IMR-90 (cell line): ENCODE measurements at regions not wholly inside any gene's neighbourhood (a gene's known extent, or its start where the extent isn't known, plus 50 kb on each side); places are given as distances from the start of the nearest gene placed in this dataset.

Experiments
- ATAC-seq: fragments of 200-7000 bp; cut with Tn5 transposase; 2 replicates; pipeline ENCODE4 v1.9.1; 2020; ENCODE audit warnings: low read depth, mild to moderate bottlenecking, moderate library complexity
- BruUV-seq: library from RNA; stranded (reverse); fragments of 400-500 nt; replicated peaks from 2 replicates; lab custom pipeline; 2021; lab: Mats Ljungman, UMichigan
- CTCF ChIA-PET: fragments of 300-600 bp; formaldehyde crosslinking; extraction: SDS; loops from one replicate; lab custom pipeline; 2021; ENCODE audit warnings: antibody characterized with exemption; lab: Yijun Ruan, JAX
- POLR2A ChIA-PET: fragments of 300-600 bp; sonication (Branson Sonifier 250); formaldehyde crosslinking; loops from one replicate; lab custom pipeline; 2022; ENCODE audit warnings: antibody characterized with exemption; ENCODE audit not compliant: unreplicated experiment; lab: Charles Lee
- DNase-seq: peaks from one replicate; pipeline ENCODE4 v3.0.0; 2013
- H2AFZ ChIP-seq: replicated peaks from 2 replicates; pipeline ENCODE3; 2013; ENCODE audit warnings: low read length, mild to moderate bottlenecking; ENCODE audit not compliant: poor library complexity
- H2AK5ac ChIP-seq: 2 replicates; pipeline ENCODE4 v1.6.1; 2013; ENCODE audit warnings: low read depth, low read length, inconsistent platforms
- H2AK9ac ChIP-seq: replicated peaks from 2 replicates; pipeline ENCODE3; 2013; ENCODE audit warnings: mild to moderate bottlenecking, low read depth, low read length, moderate library complexity; ENCODE audit not compliant: poor library complexity
- H2BK120ac ChIP-seq: 2 replicates; pipeline ENCODE4 v1.6.1; 2013; ENCODE audit warnings: low read depth, low read length, inconsistent platforms
- H2BK15ac ChIP-seq: 3 replicates; pipeline ENCODE4 v1.6.1; 2013; ENCODE audit warnings: low read depth, low read length, inconsistent platforms
- H2BK20ac ChIP-seq: 2 replicates; pipeline ENCODE4 v1.6.1; 2013; ENCODE audit warnings: low read depth, mild to moderate bottlenecking, inconsistent platforms, low read length, moderate library complexity
- H2BK5ac ChIP-seq: 2 replicates; pipeline ENCODE4 v1.6.1; 2013; ENCODE audit warnings: mild to moderate bottlenecking, low read depth, low read length, inconsistent platforms; ENCODE audit not compliant: poor library complexity, severe bottlenecking
- H3K14ac ChIP-seq: replicated peaks from 2 replicates; pipeline ENCODE4 v1.6.1; 2013; ENCODE audit warnings: low read depth, low read length, inconsistent platforms
- H3K18ac ChIP-seq: 2 replicates; pipeline ENCODE4 v1.6.1; 2013; ENCODE audit warnings: low read depth, low read length, control low read depth
- H3K23ac ChIP-seq: 2 replicates; pipeline ENCODE4 v1.6.1; 2013; ENCODE audit warnings: low read depth, low read length, inconsistent platforms
- H3K27ac ChIP-seq: 2 replicates; pipeline ENCODE4 v1.5.1; 2013; ENCODE audit warnings: mild to moderate bottlenecking, control low read depth, low read length; ENCODE audit not compliant: insufficient read depth
- H3K27me3 ChIP-seq: 2 replicates; pipeline ENCODE4 v1.6.1; 2013; ENCODE audit warnings: low read length; ENCODE audit not compliant: control insufficient read depth, insufficient read depth
- H3K36me3 ChIP-seq: 2 replicates; pipeline ENCODE4 v1.6.1; 2013; ENCODE audit warnings: low read length, mixed read lengths; ENCODE audit not compliant: control insufficient read depth, insufficient read depth
- H3K4ac ChIP-seq: 2 replicates; pipeline ENCODE4 v1.6.1; 2013; ENCODE audit warnings: low read depth, low read length, inconsistent platforms
- H3K4me1 ChIP-seq: 2 replicates; pipeline ENCODE4 v1.6.1; 2013; ENCODE audit warnings: low read length, mixed read lengths; ENCODE audit not compliant: control insufficient read depth, insufficient read depth
- H3K4me2 ChIP-seq: 2 replicates; pipeline ENCODE4 v1.6.1; 2013; ENCODE audit warnings: low read depth, mild to moderate bottlenecking, control low read depth, low read length, moderate library complexity
- H3K4me3 ChIP-seq: 2 replicates; pipeline ENCODE4 v1.5.1; 2013; ENCODE audit warnings: low read depth, mild to moderate bottlenecking, control low read depth, low read length, moderate library complexity; ENCODE audit not compliant: insufficient read depth
- H3K56ac ChIP-seq: 2 replicates; pipeline ENCODE4 v1.6.1; 2013; ENCODE audit warnings: low read length, inconsistent platforms; ENCODE audit not compliant: insufficient read depth; ENCODE audit errors: extremely low read depth
- H3K79me1 ChIP-seq, 2 experiments: 2 replicates each; pipeline ENCODE4 v1.6.1; 2013; ENCODE audit warnings: low read length in 2 of 2, inconsistent platforms in 1 of 2, low read depth in 1 of 2
- H3K9ac ChIP-seq: 2 replicates; pipeline ENCODE4 v1.6.1; 2013; ENCODE audit warnings: low read depth, low read length, control low read depth
- H3K9me1 ChIP-seq: 2 replicates; pipeline ENCODE4 v1.6.1; 2013; ENCODE audit warnings: low read length, inconsistent platforms; ENCODE audit not compliant: insufficient read depth
- H3K9me3 ChIP-seq: 2 replicates; pipeline ENCODE4 v1.6.1; 2013; ENCODE audit warnings: low read length; ENCODE audit not compliant: control insufficient read depth, insufficient read depth
- H4K20me1 ChIP-seq: 2 replicates; pipeline ENCODE4 v1.6.1; 2013; ENCODE audit warnings: low read length, inconsistent platforms; ENCODE audit not compliant: insufficient read depth
- H4K5ac ChIP-seq: 2 replicates; pipeline ENCODE4 v1.6.1; 2013; ENCODE audit warnings: mild to moderate bottlenecking, low read depth, low read length, control low read depth
- H4K8ac ChIP-seq, 2 experiments: 2 replicates each; pipeline ENCODE4 v1.6.1; 2013; ENCODE audit warnings: low read depth in 2 of 2, low read length in 2 of 2, control low read depth in 1 of 2, inconsistent platforms in 1 of 2
- H4K91ac ChIP-seq: 2 replicates; pipeline ENCODE4 v1.6.1; 2013; ENCODE audit warnings: low read depth, low read length, inconsistent platforms; ENCODE audit not compliant: insufficient read depth
- BHLHE40 ChIP-seq: fragments of 150-350 bp; IDR thresholded peaks from 2 replicates; pipeline ENCODE4 v1.6.1; 2016; ENCODE audit warnings: mild to moderate bottlenecking, low read depth, low read length
- CEBPB ChIP-seq: IDR thresholded peaks from 2 replicates; pipeline ENCODE4 v1.6.1; 2012; ENCODE audit warnings: low read depth, low read length, improper control_type of control experiment
- CHD1 ChIP-seq: IDR thresholded peaks from 2 replicates; pipeline ENCODE4 v1.6.1; 2012; ENCODE audit warnings: low read depth, low read length, improper control_type of control experiment
- ELK1 ChIP-seq: fragments of 150-350 bp; IDR thresholded peaks from 2 replicates; pipeline ENCODE4 v1.6.1; 2016; ENCODE audit warnings: low read depth, mild to moderate bottlenecking, low read length, moderate library complexity, borderline replicate concordance
- FOS ChIP-seq: fragments of 150-350 bp; IDR thresholded peaks from 2 replicates; pipeline ENCODE4 v1.6.1; 2016; ENCODE audit warnings: low read depth, low read length
- MAFK ChIP-seq: IDR thresholded peaks from 2 replicates; pipeline ENCODE4 v1.6.1; 2012; ENCODE audit warnings: low read depth, low read length, improper control_type of control experiment
- MAZ ChIP-seq: IDR thresholded peaks from 2 replicates; pipeline ENCODE4 v1.6.1; 2012; ENCODE audit warnings: low read depth, mild to moderate bottlenecking, low read length, improper control_type of control experiment, moderate library complexity, borderline replicate concordance
- MXI1 ChIP-seq: IDR thresholded peaks from 2 replicates; pipeline ENCODE4 v1.6.1; 2012; ENCODE audit warnings: low read depth, mild to moderate bottlenecking, low read length, moderate library complexity, borderline replicate concordance
- NFE2L2 ChIP-seq: fragments of 150-350 bp; IDR thresholded peaks from 2 replicates; pipeline ENCODE4 v1.6.1; 2016; ENCODE audit warnings: low read depth, mild to moderate bottlenecking, low read length
- POLR2A ChIP-seq: IDR thresholded peaks from 2 replicates; pipeline ENCODE4 v1.6.1; 2012; ENCODE audit warnings: mild to moderate bottlenecking, low read depth, low read length
- RAD21 ChIP-seq: IDR thresholded peaks from 2 replicates; pipeline ENCODE4 v1.6.1; 2012; ENCODE audit warnings: low read length, improper control_type of control experiment
- RCOR1 ChIP-seq: IDR thresholded peaks from 2 replicates; pipeline ENCODE4 v1.6.1; 2012; ENCODE audit warnings: mild to moderate bottlenecking, low read length, improper control_type of control experiment; ENCODE audit not compliant: insufficient replicate concordance
- SMC3 ChIP-seq: fragments of 150-350 bp; IDR thresholded peaks from 2 replicates; pipeline ENCODE4 v1.6.1; 2016; ENCODE audit warnings: low read depth, mild to moderate bottlenecking, antibody characterized with exemption, low read length, moderate library complexity
- WGBS, 2 experiments: methylation state at CpG; one replicate each; pipeline versions ENCODE4 v1.1.5 to v1.1.7; 2013; ENCODE audit warnings: missing lambda C conversion rate in 2 of 2; ENCODE audit not compliant: insufficient read length in 1 of 2; ENCODE audit errors: extremely low coverage in 2 of 2; 5-methylcytosine and 5-hydroxymethylcytosine counted together
- dilution Hi-C: fragments of 300-500 bp; cut with HindIII; formaldehyde crosslinking; loops from one replicate; pipeline ENCODE4 v1.14.3; 2018; ENCODE audit warnings: low sequenced_read_pairs; ENCODE audit not compliant: unreplicated experiment
- in situ Hi-C: fragments of 300-500 bp; cut with MboI; formaldehyde crosslinking; loops from 3 replicates; pipeline ENCODE4 v1.14.3; 2019; ENCODE audit warnings: low sequenced_read_pairs, inconsistent platforms, mixed read lengths
- intact Hi-C: fragments of 100-400 bp; cut with micrococcal nuclease; formaldehyde crosslinking; loops from 2 replicates; pipeline ENCODE4 v1.10.0; 2022
- TF ChIP-seq, protein P1 (sequence below): conservative IDR thresholded peaks from 2 replicates; pipeline ENCODE4 v1.5.1; 2012; ENCODE audit warnings: mild to moderate bottlenecking, low read depth, low read length, improper control_type of control experiment

DNA sequence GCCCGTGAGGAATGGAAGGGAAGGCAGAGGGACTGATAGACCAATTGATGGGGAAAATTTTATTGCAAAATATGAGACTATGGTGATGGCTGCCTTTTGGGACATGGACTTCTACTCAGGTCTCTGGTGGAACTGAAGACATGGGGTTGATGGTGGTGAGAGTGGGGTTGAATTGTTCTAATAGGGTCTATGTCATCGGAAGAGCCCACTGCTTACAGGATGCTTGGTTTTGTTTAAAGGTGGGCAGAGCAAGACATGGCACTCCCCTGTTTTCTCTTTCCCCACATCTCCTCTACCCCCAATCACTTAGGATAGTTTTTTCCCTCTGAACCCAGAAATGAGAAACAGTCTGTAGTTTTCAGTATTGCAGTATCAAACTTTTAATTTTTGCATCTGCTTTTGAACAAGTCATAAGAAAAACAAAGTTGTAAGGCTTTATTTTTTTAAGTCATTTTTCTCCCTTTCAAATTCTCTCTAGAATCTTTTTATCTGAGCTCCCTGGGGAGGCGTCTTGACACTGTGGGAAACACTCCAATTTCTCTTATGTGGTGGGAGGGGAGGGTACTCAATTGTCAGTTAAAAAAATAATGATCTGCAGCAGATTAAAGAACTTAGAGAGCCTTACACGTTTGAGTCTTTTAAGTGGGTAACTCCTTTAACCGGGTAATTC lies 276.2 kb upstream of the TBC1D5 start:
- Histone ChIP-seq H3K56ac (no peak overlapping the region), H2BK20ac (no peak overlapping the region), H2AK9ac (no peak overlapping the region), H4K20me1 (no peaks in the 10 kb centered on the region), H2BK5ac (no peak overlapping the region), H3K9me3 (no peaks in the 10 kb centered on the region), H4K5ac (no peak overlapping the region), H3K36me3 (no peaks in the 10 kb centered on the region), H3K23ac (no peak overlapping the region), H3K27me3 (no peaks in the 10 kb centered on the region), H4K8ac (no peak overlapping the region), H2AK5ac (no peak overlapping the region), H3K4me3 (no peak overlapping the region), H4K91ac (no peak overlapping the region), H3K4me2 (no peak overlapping the region), H3K9me1 (no peaks in the 10 kb centered on the region), H2BK15ac (no peak overlapping the region), H3K14ac (no peak overlapping the region), H3K4me1 (no peaks in the 10 kb centered on the region), H2BK120ac (no peak overlapping the region), H3K27ac (no peak overlapping the region), H3K18ac (no peak overlapping the region), H3K4ac (no peak overlapping the region), H2AFZ (no peak overlapping the region), H3K79me1 (no peaks in the 10 kb centered on the region), H3K9ac (no peak overlapping the region)
- BruUV-seq = no TSS peak
- intact Hi-C loops (no loop called here), in situ Hi-C loops (no loop called here), dilution Hi-C loops (no loop called here)
- ATAC-seq (no peak), DNase-seq (no peak)
- TF ChIP-seq FOS (no peak), RCOR1 (no peak), MAFK (no peak), MXI1 (no peak), RAD21 (no peak), CEBPB (no peak), NFE2L2 (no peak), MAZ (no peak), POLR2A (no peak), SMC3 (no peak), CHD1 (no peak), BHLHE40 (no peak), ELK1 (no peak)
- TF ChIP-seq, protein P1, sequence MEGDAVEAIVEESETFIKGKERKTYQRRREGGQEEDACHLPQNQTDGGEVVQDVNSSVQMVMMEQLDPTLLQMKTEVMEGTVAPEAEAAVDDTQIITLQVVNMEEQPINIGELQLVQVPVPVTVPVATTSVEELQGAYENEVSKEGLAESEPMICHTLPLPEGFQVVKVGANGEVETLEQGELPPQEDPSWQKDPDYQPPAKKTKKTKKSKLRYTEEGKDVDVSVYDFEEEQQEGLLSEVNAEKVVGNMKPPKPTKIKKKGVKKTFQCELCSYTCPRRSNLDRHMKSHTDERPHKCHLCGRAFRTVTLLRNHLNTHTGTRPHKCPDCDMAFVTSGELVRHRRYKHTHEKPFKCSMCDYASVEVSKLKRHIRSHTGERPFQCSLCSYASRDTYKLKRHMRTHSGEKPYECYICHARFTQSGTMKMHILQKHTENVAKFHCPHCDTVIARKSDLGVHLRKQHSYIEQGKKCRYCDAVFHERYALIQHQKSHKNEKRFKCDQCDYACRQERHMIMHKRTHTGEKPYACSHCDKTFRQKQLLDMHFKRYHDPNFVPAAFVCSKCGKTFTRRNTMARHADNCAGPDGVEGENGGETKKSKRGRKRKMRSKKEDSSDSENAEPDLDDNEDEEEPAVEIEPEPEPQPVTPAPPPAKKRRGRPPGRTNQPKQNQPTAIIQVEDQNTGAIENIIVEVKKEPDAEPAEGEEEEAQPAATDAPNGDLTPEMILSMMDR = no peak
- POLR2A ChIA-PET = no interaction called here
- CTCF ChIA-PET = no interaction called here
- WGBS, 2 experiments = no CpG with 5 or more reads among the region's 5 CpGs
